Erythroblast (primary cell): ENCODE measurements at regions not wholly inside any gene's neighbourhood (a gene's known extent, or its start where the extent isn't known, plus 50 kb on each side); places are given as distances from the start of the nearest gene placed in this dataset.

Experiments
- GATA1 ChIP-seq: IDR thresholded peaks from 2 replicates; pipeline ENCODE4 v1.6.1; 2011; ENCODE audit warnings: low read depth, mild to moderate bottlenecking, control low read depth, low read length, moderate library complexity
- POLR2A ChIP-seq: IDR thresholded peaks from 2 replicates; pipeline ENCODE4 v1.6.1; 2011; ENCODE audit warnings: mild to moderate bottlenecking, low read length

DNA sequence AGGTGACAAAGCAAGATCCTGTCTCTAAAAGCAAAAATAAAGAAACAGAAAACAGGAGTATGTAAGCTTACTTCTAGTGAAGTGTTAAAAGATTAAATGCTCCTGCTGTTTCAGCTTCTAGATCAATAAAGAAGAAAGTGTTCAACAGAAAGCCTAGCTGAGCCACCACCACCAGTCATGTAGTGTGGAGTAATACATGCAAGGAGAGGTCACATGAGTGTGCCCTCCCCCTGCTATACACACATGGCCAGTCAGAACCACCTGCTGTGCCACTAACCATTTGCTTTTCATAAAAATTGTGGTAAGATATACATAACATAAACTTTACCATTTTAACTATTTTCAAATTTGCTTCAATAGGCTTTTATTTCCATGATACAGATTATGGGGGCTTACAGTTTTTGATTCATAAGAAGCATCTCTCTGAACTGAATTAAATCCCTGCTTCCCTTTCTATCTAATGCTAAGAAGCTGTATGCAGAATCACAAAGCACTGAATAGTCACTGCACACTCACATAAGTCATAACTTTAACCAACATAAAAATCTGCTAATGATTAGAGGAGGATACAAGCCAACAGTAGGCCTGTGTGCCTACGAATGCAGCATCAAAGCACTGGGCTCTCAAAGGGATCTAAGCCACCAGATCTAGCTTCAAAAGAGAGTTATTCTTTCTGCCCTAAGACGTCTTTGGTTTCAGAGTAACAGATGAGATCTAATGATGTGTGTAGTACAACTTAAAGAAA is 515.5 kb downstream of the C12orf50 start:
- TF ChIP-seq POLR2A (no peak), GATA1 (no peak)
